ENCODE measurements at regions not wholly inside any gene's neighbourhood (a gene's known extent, or its start where the extent isn't known, plus 50 kb on each side); places are given as distances from the start of the nearest gene placed in this dataset.

GRCh38 chr16:86207350-86207749 is 303.0 kb upstream of the FOXF1 start:
- no peak for DNase-seq (ENCODE audit: low read depth in 2 of 3, low spot score in 2 of 3)

GRCh38 chr16:86209202-86209601 is 301.1 kb upstream of the FOXF1 start:
- no peak for DNase-seq (ENCODE audit: low read depth in 2 of 3, low spot score in 2 of 3)

GRCh38 chr16:86210403-86211193 is 299.7 kb upstream of the FOXF1 start:
- no peak for DNase-seq (ENCODE audit: low read depth in 2 of 3, low spot score in 2 of 3)

- no peak for DNase-seq (ENCODE audit: low read depth in 2 of 3, low spot score in 2 of 3)
These were observed 299.1 kb upstream of the FOXF1 start for GRCh38 chr16:86211265-86211664.

- DNase-seq (ENCODE audit: low read depth in 2 of 3, low spot score in 2 of 3), result no peak
These were observed 298.5 kb upstream of the FOXF1 start for GRCh38 chr16:86211800-86212199.

- peak in 2 of 3 donors; percentile 18 to 44 for DNase-seq (ENCODE audit: low read depth in 2 of 3, low spot score in 2 of 3)
These were observed 297.5 kb upstream of the FOXF1 start for GRCh38 chr16:86212706-86213436.

- DNase-seq (ENCODE audit: low read depth in 2 of 3, low spot score in 2 of 3), result peak in 1 of 3 donors; percentile 21
These were observed 296.7 kb upstream of the FOXF1 start for GRCh38 chr16:86213437-86214205.

GRCh38 chr16:86214326-86215232 is 295.7 kb upstream of the FOXF1 start:
- no peak for DNase-seq (ENCODE audit: low read depth in 2 of 3, low spot score in 2 of 3)

GRCh38 chr16:86215233-86215978 is 294.9 kb upstream of the FOXF1 start:
- DNase-seq (ENCODE audit: low read depth in 2 of 3, low spot score in 2 of 3), result no peak

GRCh38 chr16:86215979-86216585 is 294.2 kb upstream of the FOXF1 start:
- DNase-seq (ENCODE audit: low read depth in 2 of 3, low spot score in 2 of 3), result no peak

- no peak for DNase-seq (ENCODE audit: low read depth in 2 of 3, low spot score in 2 of 3)
These were observed 293.7 kb upstream of the FOXF1 start for GRCh38 chr16:86216591-86216990.

GRCh38 chr16:86217001-86217890 is 293.1 kb upstream of the FOXF1 start:
- DNase-seq (ENCODE audit: low read depth in 2 of 3, low spot score in 2 of 3), result no peak

- DNase-seq (ENCODE audit: low read depth in 2 of 3, low spot score in 2 of 3), result no peak
These were observed 292.4 kb upstream of the FOXF1 start for GRCh38 chr16:86217891-86218270.

- no peak for DNase-seq (ENCODE audit: low read depth in 2 of 3, low spot score in 2 of 3)
These were observed 291.7 kb upstream of the FOXF1 start for GRCh38 chr16:86218479-86219170.

GRCh38 chr16:86219655-86220445 is 290.5 kb upstream of the FOXF1 start:
- DNase-seq (ENCODE audit: low read depth in 2 of 3, low spot score in 2 of 3), result no peak

GRCh38 chr16:86220561-86220960 is 289.8 kb upstream of the FOXF1 start:
- no peak for DNase-seq (ENCODE audit: low read depth in 2 of 3, low spot score in 2 of 3)

GRCh38 chr16:86221085-86221484 is 289.2 kb upstream of the FOXF1 start:
- DNase-seq (ENCODE audit: low read depth in 2 of 3, low spot score in 2 of 3), result no peak

Measured in hematopoietic multipotent progenitor cell (in vitro differentiated cells).